B cell (primary cell): ENCODE measurements at regions not wholly inside any gene's neighbourhood (a gene's known extent, or its start where the extent isn't known, plus 50 kb on each side); places are given as distances from the start of the nearest gene placed in this dataset.

Experiments
- ATAC-seq: fragments of 200-7000 bp; cut with Tn5 transposase; one replicate; pipeline ENCODE4 v1.10.0; 2021; ENCODE audit warnings: low read depth, mild to moderate bottlenecking, moderate number of reproducible peaks, moderate library complexity
- CTCF ChIA-PET: fragments of 350-600 bp; sonication (Branson Sonifier 250); formaldehyde crosslinking; loops from one replicate; lab custom pipeline; 2021; ENCODE audit warnings: antibody characterized with exemption, inconsistent platforms; lab: Charles Lee
- POLR2A ChIA-PET: fragments of 350-600 bp; sonication (Branson Sonifier 250); formaldehyde crosslinking; loops from one replicate; lab custom pipeline; 2021; ENCODE audit warnings: antibody characterized with exemption; lab: Charles Lee
- DNase-seq: peaks from one replicate; pipeline ENCODE4 v3.0.0; 2013
- H2AFZ ChIP-seq: 2 replicates; pipeline ENCODE4 v1.6.1; 2012; ENCODE audit warnings: mild to moderate bottlenecking, low read depth, low read length; ENCODE audit not compliant: insufficient read depth, poor library complexity, severe bottlenecking
- H3K27ac ChIP-seq, 2 donors: 1 replicate in 1 of 2; 2 replicates in 1 of 2; pipeline ENCODE4 v1.5.1; 2012 to 2013; ENCODE audit warnings: low read length in 2 of 2, mild to moderate bottlenecking in 2 of 2, moderate library complexity in 1 of 2
- H3K27me3 ChIP-seq, 4 experiments: fragments of 200-600 bp in 1 of 4; sonication (generic) in 1 of 4; replicated peaks in 1 of 4; 1 replicate in 2 of 4; 2 replicates in 2 of 4; pipeline versions ENCODE4 v1.6.1 to v1.7.0; 2013 to 2016; ENCODE audit warnings: low read length in 3 of 4, mild to moderate bottlenecking in 2 of 4, mixed read lengths in 1 of 4, moderate library complexity in 1 of 4; ENCODE audit not compliant: insufficient read depth in 4 of 4, control insufficient read depth in 3 of 4; ENCODE audit errors: control extremely low read depth in 1 of 4
- H3K36me3 ChIP-seq, 2 experiments: replicated peaks in 1 of 2; 1 replicate in 1 of 2; 2 replicates in 1 of 2; pipeline versions ENCODE4 v1.6.1 to v1.7.1; 2013; ENCODE audit warnings: low read length in 1 of 2; ENCODE audit not compliant: insufficient read depth in 2 of 2, control insufficient read depth in 1 of 2; ENCODE audit errors: control extremely low read depth in 1 of 2, extremely low read depth in 1 of 2
- H3K4me1 ChIP-seq, 2 donors: fragments of 200-600 bp in 1 of 2; sonication (generic) in 1 of 2; 1 replicate in 1 of 2; 2 replicates in 1 of 2; pipeline versions ENCODE4 v1.5.1 to v1.6.1; 2013 to 2017; ENCODE audit warnings: low read length in 2 of 2; ENCODE audit not compliant: control insufficient read depth in 2 of 2, insufficient read depth in 2 of 2
- H3K4me2 ChIP-seq: replicated peaks from 2 replicates; pipeline ENCODE3; 2012; ENCODE audit warnings: mild to moderate bottlenecking, low read depth, low read length; ENCODE audit not compliant: poor library complexity, severe bottlenecking
- H3K4me3 ChIP-seq, 5 experiments: fragments of 200-600 bp in 1 of 5; sonication (generic) in 1 of 5; 1 replicate in 3 of 5; 2 replicates in 2 of 5; pipeline versions ENCODE4 v1.5.1 to v1.7.0; 2011 to 2016; ENCODE audit warnings: low read length in 4 of 5, mild to moderate bottlenecking in 4 of 5, low read depth in 2 of 5, control low read depth in 1 of 5, moderate library complexity in 1 of 5; ENCODE audit not compliant: insufficient read depth in 1 of 5; ENCODE audit errors: control extremely low read depth in 1 of 5, extremely low read depth in 1 of 5
- H3K79me2 ChIP-seq: fragments of 200-600 bp; sonication (generic); one replicate; pipeline ENCODE4 v1.6.0; 2016; ENCODE audit warnings: low read length; ENCODE audit not compliant: control insufficient read depth, insufficient read depth
- H3K9ac ChIP-seq: fragments of 200-600 bp; sonication (generic); 2 replicates; pipeline ENCODE4 v1.6.1; 2017; ENCODE audit warnings: mild to moderate bottlenecking, low read length, moderate library complexity
- H3K9me3 ChIP-seq, 3 donors: one replicate each; pipeline versions ENCODE4 v1.6.1 to v1.7.1; 2013; ENCODE audit warnings: low read length in 2 of 3; ENCODE audit not compliant: control insufficient read depth in 2 of 3, insufficient read depth in 1 of 3; ENCODE audit errors: control extremely low read depth in 1 of 3
- H4K20me1 ChIP-seq: 2 replicates; pipeline ENCODE4 v1.6.0; 2012; ENCODE audit warnings: mild to moderate bottlenecking, low read length; ENCODE audit not compliant: insufficient read depth, control insufficient read depth, poor library complexity, severe bottlenecking
- H3K27ac Mint-ChIP-seq: one replicate; pipeline ENCODE4 v1.8.0; 2021; ENCODE audit warnings: mixed read lengths
- H3K27me3 Mint-ChIP-seq: one replicate; pipeline ENCODE4 v1.8.0; 2021; ENCODE audit warnings: mixed read lengths
- H3K4me1 Mint-ChIP-seq: one replicate; pipeline ENCODE4 v1.8.0; 2021; ENCODE audit warnings: mixed read lengths
- H3K4me3 Mint-ChIP-seq: one replicate; pipeline ENCODE4 v1.8.0; 2021; ENCODE audit warnings: mixed read lengths
- H3K9me3 Mint-ChIP-seq: one replicate; pipeline ENCODE4 v1.8.0; 2022; ENCODE audit warnings: mixed read lengths; ENCODE audit not compliant: insufficient read depth
- EZH2 ChIP-seq: IDR thresholded peaks from 2 replicates; pipeline ENCODE4 v1.6.1; 2012; ENCODE audit warnings: borderline replicate concordance, low read depth, mild to moderate bottlenecking, moderate library complexity, low read length; ENCODE audit not compliant: insufficient read depth, poor library complexity, severe bottlenecking
- WGBS: methylation state at CpG from one replicate; pipeline ENCODE4 v1.1.5; 2013; ENCODE audit warnings: missing lambda C conversion rate; ENCODE audit not compliant: insufficient coverage; 5-methylcytosine and 5-hydroxymethylcytosine counted together
- intact Hi-C: fragments of 100-400 bp; cut with micrococcal nuclease; formaldehyde crosslinking; loops from one replicate; pipeline ENCODE4 v1.10.0; 2022
- TF ChIP-seq, protein P1 (sequence below): fragments of 200-600 bp; IDR thresholded peaks from one replicate; pipeline ENCODE4 v1.8.0; 2022; ENCODE audit warnings: antibody characterized with exemption, mild to moderate bottlenecking

DNA sequence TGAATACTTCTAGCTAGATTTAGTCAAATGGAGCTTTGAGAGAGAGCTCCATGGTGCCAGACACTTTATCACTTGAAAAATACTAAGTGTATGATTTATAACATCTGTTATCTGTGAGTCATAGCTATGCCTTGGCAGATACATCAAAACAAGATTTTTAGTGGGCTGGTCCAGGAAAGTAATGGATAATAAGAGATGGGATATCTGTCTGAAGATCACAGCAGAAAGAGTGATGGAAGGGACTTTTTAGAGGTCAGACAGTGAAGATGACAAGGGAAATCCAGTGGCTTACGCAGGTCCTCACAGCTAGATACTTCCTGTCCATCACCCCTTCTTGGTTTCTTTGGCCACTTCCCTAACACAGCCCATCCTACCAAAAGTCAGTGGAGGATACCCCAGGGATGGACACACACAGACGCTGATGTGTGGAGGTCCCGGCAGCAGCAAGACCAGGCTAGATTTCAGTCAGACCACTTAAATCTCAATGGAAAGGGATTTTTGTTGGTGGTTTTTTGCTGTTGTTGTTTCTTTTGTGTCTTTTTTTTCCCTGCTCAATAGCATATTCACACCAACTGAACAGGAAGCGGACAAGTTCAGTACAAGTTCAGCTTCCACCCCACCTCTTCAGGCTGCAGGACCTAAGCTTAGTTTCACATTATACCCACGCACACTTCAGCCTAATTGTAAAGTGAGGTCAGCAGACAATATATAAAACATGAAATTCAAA lies 209.3 kb downstream of the ALDH8A1 start:
- Histone ChIP-seq H4K20me1 (no peaks in the 10 kb centered on the region), H3K36me3 (no peaks in the 10 kb centered on the region), H3K27me3 (no peaks in the 10 kb centered on the region), H3K27ac (no peak overlapping the region), H3K9me3 (no peaks in the 10 kb centered on the region), H3K4me3 (no peak overlapping the region), H3K4me2 (no peak overlapping the region), H2AFZ (no peak overlapping the region), H3K9ac (no peak overlapping the region), H3K79me2 (no peaks in the 10 kb centered on the region), H3K4me1 (no peaks in the 10 kb centered on the region)
- DNase-seq (no peak), ATAC-seq (no peak)
- ChIA-PET CTCF (no interaction called here), POLR2A (no interaction called here)
- Mint-ChIP-seq H3K9me3 (no peaks in the 10 kb centered on the region), H3K27ac (no peak overlapping the region), H3K4me3 (no peak overlapping the region), H3K27me3 (peaks cover 13% of the 10 kb centered on the region), H3K4me1 (no peaks in the 10 kb centered on the region)
- no peak for TF ChIP-seq EZH2
- TF ChIP-seq, protein P1, sequence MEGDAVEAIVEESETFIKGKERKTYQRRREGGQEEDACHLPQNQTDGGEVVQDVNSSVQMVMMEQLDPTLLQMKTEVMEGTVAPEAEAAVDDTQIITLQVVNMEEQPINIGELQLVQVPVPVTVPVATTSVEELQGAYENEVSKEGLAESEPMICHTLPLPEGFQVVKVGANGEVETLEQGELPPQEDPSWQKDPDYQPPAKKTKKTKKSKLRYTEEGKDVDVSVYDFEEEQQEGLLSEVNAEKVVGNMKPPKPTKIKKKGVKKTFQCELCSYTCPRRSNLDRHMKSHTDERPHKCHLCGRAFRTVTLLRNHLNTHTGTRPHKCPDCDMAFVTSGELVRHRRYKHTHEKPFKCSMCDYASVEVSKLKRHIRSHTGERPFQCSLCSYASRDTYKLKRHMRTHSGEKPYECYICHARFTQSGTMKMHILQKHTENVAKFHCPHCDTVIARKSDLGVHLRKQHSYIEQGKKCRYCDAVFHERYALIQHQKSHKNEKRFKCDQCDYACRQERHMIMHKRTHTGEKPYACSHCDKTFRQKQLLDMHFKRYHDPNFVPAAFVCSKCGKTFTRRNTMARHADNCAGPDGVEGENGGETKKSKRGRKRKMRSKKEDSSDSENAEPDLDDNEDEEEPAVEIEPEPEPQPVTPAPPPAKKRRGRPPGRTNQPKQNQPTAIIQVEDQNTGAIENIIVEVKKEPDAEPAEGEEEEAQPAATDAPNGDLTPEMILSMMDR, result no peak
- intact Hi-C loops, result no loop called here
- WGBS, result 100% methylated on average over 1 of the region's 5 CpGs

DNA sequence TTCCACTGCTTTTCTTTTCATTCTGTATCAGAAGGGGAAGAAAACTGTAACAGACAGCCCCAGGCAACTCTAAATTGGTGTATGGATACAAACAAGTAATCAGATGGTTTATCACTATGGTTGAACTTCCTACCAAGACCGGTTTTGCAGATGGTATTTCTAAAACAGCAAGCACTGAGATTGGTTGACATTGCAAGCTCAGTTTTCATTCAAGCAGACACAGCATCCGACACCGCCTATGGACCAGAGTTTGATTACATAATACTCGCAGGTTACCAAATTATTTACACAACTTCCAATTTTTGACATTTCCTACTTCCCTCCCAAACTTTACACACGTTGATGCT lies 209.9 kb downstream of the ALDH8A1 start:
- ChIA-PET POLR2A (no interaction called here), CTCF (no interaction called here)
- TF ChIP-seq EZH2, result no peak
- TF ChIP-seq, protein P1, result no peak
- Mint-ChIP-seq H3K27ac (no peak overlapping the region), H3K4me3 (no peak overlapping the region), H3K9me3 (no peaks in the 10 kb centered on the region), H3K27me3 (peaks cover 8% of the 10 kb centered on the region), H3K4me1 (no peaks in the 10 kb centered on the region)
- Histone ChIP-seq H3K79me2 (no peaks in the 10 kb centered on the region), H3K4me3 (no peak overlapping the region), H3K4me1 (no peaks in the 10 kb centered on the region), H3K27ac (no peak overlapping the region), H2AFZ (no peak overlapping the region), H3K9me3 (no peaks in the 10 kb centered on the region), H4K20me1 (no peaks in the 10 kb centered on the region), H3K27me3 (no peaks in the 10 kb centered on the region), H3K36me3 (no peaks in the 10 kb centered on the region), H3K4me2 (no peak overlapping the region), H3K9ac (no peak overlapping the region)
- intact Hi-C loops, result no loop called here
- DNase-seq (no peak), ATAC-seq (no peak)
- 92% methylated on average over 3 of the region's 5 CpGs for WGBS
